ENCODE measurements at regions not wholly inside any gene's neighbourhood (a gene's known extent, or its start where the extent isn't known, plus 50 kb on each side); places are given as distances from the start of the nearest gene placed in this dataset.

DNA sequence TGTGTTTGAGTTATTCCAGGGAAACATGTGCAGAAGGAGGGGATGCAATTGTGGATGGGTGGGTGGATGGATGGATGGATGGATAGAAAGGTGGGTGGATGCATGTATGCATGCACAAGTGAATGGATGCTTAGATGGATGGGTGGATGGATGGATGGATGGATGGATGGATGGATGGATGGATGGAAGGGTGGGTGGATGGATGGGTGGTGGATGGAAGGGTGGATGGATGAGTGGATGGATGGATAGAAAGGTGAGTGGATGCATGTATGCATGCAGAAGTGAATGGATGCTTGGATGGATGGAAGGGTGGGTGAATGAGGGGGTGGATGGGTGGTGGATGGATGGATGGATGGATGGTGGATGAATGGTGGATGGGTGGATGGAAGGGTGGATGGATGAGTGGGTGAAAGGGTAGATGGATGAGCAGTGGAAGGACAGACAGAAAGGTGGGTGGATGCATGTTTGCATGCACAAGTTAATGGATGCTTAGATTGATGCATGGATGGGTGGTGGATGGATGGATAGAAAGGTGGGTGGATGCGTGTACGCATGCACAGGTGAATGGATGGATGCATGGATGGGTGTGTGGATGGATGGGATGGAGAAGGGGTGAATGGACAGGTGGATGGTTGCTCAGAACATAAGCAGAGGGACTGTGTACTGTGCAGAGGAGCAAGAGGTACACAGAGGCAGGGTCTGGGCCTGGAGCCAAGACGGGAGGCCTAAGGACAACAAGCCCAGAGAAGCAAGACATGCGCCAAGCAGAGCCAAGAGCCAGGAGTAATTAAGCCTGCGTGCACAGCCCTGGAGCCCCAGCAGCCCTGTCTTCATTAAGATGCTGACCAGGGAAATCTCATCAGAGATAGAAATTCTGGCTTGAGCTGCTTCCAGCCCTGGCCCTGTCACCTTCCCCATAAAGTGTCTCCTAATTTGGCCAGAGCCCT lies 84.6 kb upstream of the PPP1R26 start:
- TF ChIP-seq, protein P1, sequence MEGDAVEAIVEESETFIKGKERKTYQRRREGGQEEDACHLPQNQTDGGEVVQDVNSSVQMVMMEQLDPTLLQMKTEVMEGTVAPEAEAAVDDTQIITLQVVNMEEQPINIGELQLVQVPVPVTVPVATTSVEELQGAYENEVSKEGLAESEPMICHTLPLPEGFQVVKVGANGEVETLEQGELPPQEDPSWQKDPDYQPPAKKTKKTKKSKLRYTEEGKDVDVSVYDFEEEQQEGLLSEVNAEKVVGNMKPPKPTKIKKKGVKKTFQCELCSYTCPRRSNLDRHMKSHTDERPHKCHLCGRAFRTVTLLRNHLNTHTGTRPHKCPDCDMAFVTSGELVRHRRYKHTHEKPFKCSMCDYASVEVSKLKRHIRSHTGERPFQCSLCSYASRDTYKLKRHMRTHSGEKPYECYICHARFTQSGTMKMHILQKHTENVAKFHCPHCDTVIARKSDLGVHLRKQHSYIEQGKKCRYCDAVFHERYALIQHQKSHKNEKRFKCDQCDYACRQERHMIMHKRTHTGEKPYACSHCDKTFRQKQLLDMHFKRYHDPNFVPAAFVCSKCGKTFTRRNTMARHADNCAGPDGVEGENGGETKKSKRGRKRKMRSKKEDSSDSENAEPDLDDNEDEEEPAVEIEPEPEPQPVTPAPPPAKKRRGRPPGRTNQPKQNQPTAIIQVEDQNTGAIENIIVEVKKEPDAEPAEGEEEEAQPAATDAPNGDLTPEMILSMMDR (IDR thresholded peaks at IDR 0.05), result no peak

DNA sequence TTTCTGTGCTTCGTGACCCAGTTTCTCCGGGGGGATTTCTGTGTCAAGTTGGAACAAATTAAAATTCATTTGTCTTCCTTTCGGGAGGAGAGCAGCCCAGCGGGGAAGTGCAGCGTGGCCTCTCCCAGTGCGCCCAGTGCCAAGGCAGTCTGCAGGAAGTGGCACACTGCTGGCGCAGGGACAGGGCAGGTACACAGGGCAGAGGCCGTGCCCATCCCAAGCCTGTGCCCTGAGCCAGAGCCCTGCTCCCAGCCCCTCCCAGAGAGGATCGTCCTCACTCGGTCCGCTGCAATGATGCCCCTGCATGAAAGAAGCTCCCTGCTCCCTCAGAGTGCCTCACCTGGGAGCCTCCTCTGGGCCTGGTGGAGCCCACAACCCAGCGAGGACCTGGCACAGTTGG lies 82.4 kb upstream of the PPP1R26 start:
- TF ChIP-seq, protein P1 (IDR thresholded peaks at IDR 0.05), result no peak

DNA sequence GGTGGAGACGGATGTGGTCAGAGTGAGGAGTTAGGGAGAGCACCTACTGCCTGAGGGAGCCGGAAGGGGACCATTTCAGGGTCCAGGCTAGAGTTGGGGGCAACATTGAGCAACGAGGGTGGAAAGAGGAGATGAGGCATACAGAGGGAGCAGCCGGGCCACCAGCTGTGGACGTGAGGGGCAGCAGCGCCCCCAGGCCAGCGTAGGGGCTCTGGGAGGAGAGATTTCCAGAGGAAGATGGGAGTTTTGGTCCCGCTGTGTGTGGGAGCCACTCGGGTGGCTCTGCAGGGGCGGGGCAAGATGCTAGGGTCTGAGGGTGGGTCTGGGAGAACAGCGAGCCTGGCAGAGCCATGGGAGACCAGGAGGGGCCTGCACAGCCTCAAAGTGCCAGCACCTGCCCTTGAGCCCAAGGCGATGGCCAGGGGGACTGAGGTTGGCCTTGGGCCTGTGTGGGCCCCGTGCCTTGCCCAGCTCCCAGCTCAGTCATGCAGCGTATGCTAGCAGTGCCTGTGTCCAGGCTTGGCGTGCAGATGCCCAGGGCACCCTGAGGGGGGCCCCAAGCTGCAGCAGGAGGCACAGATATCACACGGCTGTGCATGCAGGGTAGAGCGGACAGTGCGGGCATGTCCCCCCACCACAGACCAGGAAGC lies 80.5 kb upstream of the PPP1R26 start:
- TF ChIP-seq, protein P1 (IDR thresholded peaks at IDR 0.05), result no peak

DNA sequence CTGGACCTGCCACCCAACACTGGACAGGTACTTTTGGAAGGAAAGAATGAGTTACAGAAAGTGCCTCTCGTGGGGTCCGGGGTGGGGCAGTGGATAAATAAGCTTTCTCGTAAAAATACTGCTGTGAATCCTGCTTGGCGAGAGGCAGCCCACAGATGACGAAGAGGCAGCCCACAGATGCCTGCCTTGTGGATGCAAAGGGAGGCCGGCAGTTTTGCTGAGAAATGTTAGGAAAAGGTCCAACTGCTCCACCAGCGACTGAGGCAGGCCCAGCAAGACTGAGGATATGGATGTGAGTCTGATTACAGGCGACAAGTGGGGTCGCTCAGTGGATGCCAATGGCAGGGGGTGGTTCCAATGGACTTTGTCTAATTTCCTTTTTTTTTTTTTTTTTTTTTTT lies 79.1 kb upstream of the PPP1R26 start:
- TF ChIP-seq, protein P1 (IDR thresholded peaks at IDR 0.05), result no peak

DNA sequence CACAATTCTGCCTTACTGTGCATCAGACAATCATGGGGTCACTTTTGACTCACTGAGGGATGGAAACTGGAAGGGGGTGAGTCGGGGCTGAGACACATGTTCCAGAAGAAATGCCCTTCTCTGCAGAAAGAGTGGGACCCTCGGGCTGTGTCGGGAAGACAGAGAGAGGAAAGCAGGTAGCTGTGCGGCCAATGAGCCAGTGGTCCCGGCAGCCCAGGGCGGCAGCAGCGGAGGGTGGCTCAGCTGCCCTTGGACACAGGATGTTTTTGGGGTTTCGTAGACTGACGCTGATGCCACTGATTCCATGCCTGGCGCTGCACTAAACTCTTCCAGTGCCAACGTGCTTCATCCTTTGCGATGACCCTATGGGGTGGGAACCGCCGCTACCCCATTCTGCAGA lies 78.4 kb upstream of the PPP1R26 start:
- TF ChIP-seq, protein P1 (IDR thresholded peaks at IDR 0.05), result no peak

DNA sequence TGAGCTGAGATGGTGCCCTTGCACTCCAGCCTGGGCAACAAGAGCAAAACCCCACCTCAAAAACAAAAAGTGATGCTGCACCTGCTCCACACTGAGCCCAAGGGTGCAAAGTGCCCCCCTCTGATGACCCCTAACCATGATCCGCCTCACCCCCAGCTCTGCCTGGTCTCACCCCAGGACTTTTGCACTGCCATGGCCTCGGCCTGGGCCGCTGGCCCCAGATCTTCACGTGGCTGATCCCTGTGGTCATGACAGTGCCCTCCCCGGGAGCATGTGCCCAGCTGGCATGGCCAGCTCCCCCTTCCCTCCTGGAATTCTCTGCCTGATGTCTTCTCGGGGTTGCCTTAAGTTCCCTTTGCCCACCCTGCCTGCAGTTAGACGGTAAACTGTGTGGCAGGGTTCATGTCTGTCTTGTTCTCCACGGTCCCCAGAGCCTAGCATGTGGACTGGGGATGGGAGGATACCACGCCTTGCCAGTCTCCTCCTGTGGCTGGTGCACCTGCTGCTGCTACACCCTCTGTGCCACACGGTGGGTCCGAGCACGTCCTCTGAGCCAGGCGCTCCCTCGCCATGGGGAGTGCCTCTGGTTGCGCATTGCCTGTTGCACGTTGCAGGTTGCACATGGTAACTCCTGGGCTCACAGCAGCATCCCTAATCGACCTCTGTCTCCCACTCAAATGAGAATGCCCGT lies 77.4 kb upstream of the PPP1R26 start:
- TF ChIP-seq, protein P1 (IDR thresholded peaks at IDR 0.05), result no peak

Measured in LNCAP (cell line).